NCI-H82 treated with DMSO at 0.1 percent for 48 hours (cell line): ENCODE measurements at regions not wholly inside any gene's neighbourhood (a gene's known extent, or its start where the extent isn't known, plus 50 kb on each side); places are given as distances from the start of the nearest gene placed in this dataset.

Experiments used
- DNase-seq: peaks from one replicate; lab custom pipeline; 2025; ENCODE audit not compliant: unreplicated experiment; lab: John Stamatoyannopoulos, UW

- no peak for DNase-seq
Measured at GRCh38 chr13:36493046-36493445, 60.8 kb downstream of the CCNA1 start.

- no peak for DNase-seq
Measured at GRCh38 chr13:36495431-36495830, 63.1 kb downstream of the CCNA1 start.

- DNase-seq: no peak
Measured at GRCh38 chr13:36509369-36509768, 77.1 kb downstream of the CCNA1 start.

- DNase-seq: no peak
Measured at GRCh38 chr13:36512771-36513170, 80.5 kb downstream of the CCNA1 start.

GRCh38 chr13:36513266-36513665 lies 81.0 kb downstream of the CCNA1 start:
- DNase-seq: no peak

GRCh38 chr13:36515466-36515865 lies 83.2 kb downstream of the CCNA1 start:
- DNase-seq: no peak

- no peak for DNase-seq
Measured at GRCh38 chr13:36516225-36516624, 83.9 kb downstream of the CCNA1 start.

- DNase-seq: no peak
Measured at GRCh38 chr13:36518707-36519106, 86.4 kb downstream of the CCNA1 start.

GRCh38 chr13:36519432-36519831 lies 87.1 kb downstream of the CCNA1 start:
- DNase-seq: no peak

- no peak for DNase-seq
Measured at GRCh38 chr13:36520111-36520510, 87.8 kb downstream of the CCNA1 start.

GRCh38 chr13:36526897-36527296 lies 94.6 kb downstream of the CCNA1 start:
- no peak for DNase-seq

GRCh38 chr13:36528105-36528504 lies 95.8 kb downstream of the CCNA1 start:
- no peak for DNase-seq

- DNase-seq: no peak
Measured at GRCh38 chr13:36530050-36530789, 97.9 kb downstream of the CCNA1 start.

- no peak for DNase-seq
Measured at GRCh38 chr13:36530861-36531590, 98.7 kb downstream of the CCNA1 start.

- no peak for DNase-seq
Measured at GRCh38 chr13:36531746-36532486, 99.6 kb downstream of the CCNA1 start.

GRCh38 chr13:36533806-36534205 lies 101.5 kb downstream of the CCNA1 start:
- DNase-seq: no peak

- no peak for DNase-seq
Measured at GRCh38 chr13:36536546-36536945, 104.3 kb downstream of the CCNA1 start.

GRCh38 chr13:36543671-36544070 lies 111.4 kb downstream of the CCNA1 start:
- DNase-seq: no peak

- no peak for DNase-seq
Measured at GRCh38 chr13:36548129-36548528, 115.8 kb downstream of the CCNA1 start.

- no peak for DNase-seq
Measured at GRCh38 chr13:36549126-36549702, 116.9 kb downstream of the CCNA1 start.

- peak; percentile 54 for DNase-seq
Measured at GRCh38 chr13:36549755-36550154, 117.5 kb downstream of the CCNA1 start.

- no peak for DNase-seq
Measured at GRCh38 chr13:36550177-36550576, 117.9 kb downstream of the CCNA1 start.
